Right lobe of liver (tissue), 6 donors: ENCODE measurements at regions not wholly inside any gene's neighbourhood (a gene's known extent, or its start where the extent isn't known, plus 50 kb on each side); places are given as distances from the start of the nearest gene placed in this dataset.

Experiments
- ATAC-seq, 4 donors: fragments of 200-7000 bp; cut with Tn5 transposase; one replicate each; pipeline ENCODE4 v1.9.1; 2020; ENCODE audit warnings: mild to moderate bottlenecking in 4 of 4, moderate library complexity in 4 of 4
- DNase-seq, 3 donors: peaks; one replicate each; pipeline ENCODE4 v3.0.0-alpha.2; 2020
- H3K27ac ChIP-seq, 3 donors: fragments of 200-600 bp; one replicate each; pipeline ENCODE4 v1.8.0; 2022
- H3K27me3 ChIP-seq, 2 donors: fragments of 200-600 bp; one replicate each; pipeline ENCODE4 v1.8.0; 2022
- H3K36me3 ChIP-seq, 4 donors: fragments of 200-600 bp; sonication (generic) in 1 of 4; one replicate each; pipeline versions ENCODE4 v1.5.1 to v1.8.0; 2017 to 2022; ENCODE audit warnings: control low read depth in 1 of 4
- H3K4me1 ChIP-seq, 4 donors: fragments of 200-600 bp; sonication (generic) in 1 of 4; one replicate each; pipeline versions ENCODE4 v1.5.1 to v1.8.0; 2017 to 2022; ENCODE audit warnings: control low read depth in 1 of 4
- H3K4me3 ChIP-seq, 3 donors: fragments of 200-600 bp; one replicate each; pipeline ENCODE4 v1.8.0; 2022
- H3K9me3 ChIP-seq, 4 donors: fragments of 200-600 bp; sonication (generic) in 1 of 4; one replicate each; pipeline versions ENCODE4 v1.5.1 to v1.8.0; 2017 to 2022; ENCODE audit warnings: control low read depth in 1 of 4
- CTCF ChIP-seq, 4 donors: fragments of 200-600 bp in 3 of 4; fragments of 450-650 bp in 1 of 4; IDR thresholded peaks; one replicate each; pipeline versions ENCODE4 v1.5.1 to v1.8.0; 2016 to 2022; ENCODE audit warnings: antibody characterized with exemption in 4 of 4, mild to moderate bottlenecking in 2 of 4
- POLR2A ChIP-seq: fragments of 450-650 bp; IDR thresholded peaks from one replicate; pipeline ENCODE4 v1.6.1; 2017; ENCODE audit warnings: antibody characterized with exemption, mild to moderate bottlenecking
- WGBS: methylation state at CpG from one replicate; pipeline ENCODE4 v1.1.6; 2018; ENCODE audit warnings: low coverage, low lambda C conversion rate; ENCODE audit not compliant: insufficient coverage; ENCODE audit errors: missing lambda C conversion rate; 5-methylcytosine and 5-hydroxymethylcytosine counted together
- intact Hi-C, 2 donors: fragments of 100-400 bp; cut with DNase I; formaldehyde crosslinking; loops; one replicate each; pipeline versions ENCODE4 v1.11.2 to v1.14.1; 2022
- donor health status: DM: no; HTN: yes; CAD: no.
- donor health status: DM: no; HTN: no; CAD: no.
- donor health status: DM: no; HTN: no; CAD: no.
- donor health status: DM: no; HTN: yes; CAD: no.
- donor health status: DM: no; HTN: yes; CAD: no.

- intact Hi-C loops, result no loop called here
- 59% methylated on average over 3 of the region's 3 CpGs for WGBS
Observed at GRCh38 chr9:115964710-115965347, 188.8 kb upstream of the PAPPA start.

DNA sequence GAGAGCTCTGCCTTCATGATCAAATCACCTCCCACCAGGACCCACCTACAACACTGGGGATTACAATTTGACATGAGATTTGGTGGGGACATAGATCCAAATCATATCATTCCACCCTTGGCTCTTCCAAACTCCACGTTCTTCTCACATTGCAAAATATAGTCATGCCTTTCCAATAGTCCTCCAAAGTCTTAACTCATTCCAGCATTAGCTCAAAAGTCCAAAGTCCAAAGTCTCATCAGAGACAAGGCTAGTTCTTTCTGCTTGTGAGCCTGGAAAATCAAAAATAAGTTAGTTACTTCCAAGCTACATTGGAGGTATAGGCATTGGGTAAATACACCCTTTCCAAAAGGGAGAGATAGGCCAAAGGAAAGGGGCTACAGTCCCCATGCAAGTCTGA is 186.9 kb upstream of the PAPPA start:
- 36% methylated on average over 1 of the region's 1 CpG for WGBS

More at GRCh38 chr9:115964710-115965347, 188.8 kb upstream of the PAPPA start:
- Histone ChIP-seq H3K9me3 (no peaks in the 10 kb centered on the region), H3K36me3 (no peaks in the 10 kb centered on the region), H3K4me1 (peaks cover 0 to 6% (median 0%) of the 10 kb centered on the region in 4 donors), H3K27me3 (no peaks in the 10 kb centered on the region), H3K4me3 (no peak overlapping the region), H3K27ac (no peak overlapping the region)
- DNase-seq, result no peak
- no peak for ATAC-seq
- TF ChIP-seq CTCF (IDR thresholded peaks at IDR 0.05), result no peak

DNA sequence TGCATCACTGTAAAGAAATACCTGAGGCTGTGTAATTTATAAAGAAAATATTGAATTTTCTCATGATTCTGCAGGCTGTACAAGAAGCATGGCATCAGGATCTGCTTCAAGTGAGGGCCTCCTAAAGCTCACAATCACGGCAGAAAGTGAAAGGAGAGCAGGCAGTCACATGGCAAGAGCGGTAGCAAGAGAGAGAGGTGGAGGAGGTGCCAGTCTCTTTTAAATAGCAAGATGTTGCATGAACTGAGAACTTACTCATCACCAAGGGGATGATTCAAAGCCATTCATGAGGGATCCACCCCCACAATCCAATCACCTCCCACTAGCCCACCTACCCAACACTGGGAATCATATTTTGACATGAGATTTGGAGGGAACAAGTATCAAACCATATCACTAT is 184.5 kb upstream of the PAPPA start:
- no peak overlapping the region for H3K27ac ChIP-seq
- intact Hi-C loops, result no loop called here
- DNase-seq (no peak), ATAC-seq (no peak)
- TF ChIP-seq POLR2A (no peak), CTCF (IDR thresholded peaks at IDR 0.05) (no peak)
- no peak overlapping the region for H3K4me3 ChIP-seq
- H3K27me3 ChIP-seq, result no peaks in the 10 kb centered on the region
- WGBS, result 68% methylated on average over 2 of the region's 2 CpGs
- peaks cover 0 to 6% (median 0%) of the 10 kb centered on the region in 4 donors for H3K4me1 ChIP-seq
- H3K9me3 ChIP-seq, result no peaks in the 10 kb centered on the region
- H3K36me3 ChIP-seq, result no peaks in the 10 kb centered on the region

More for the DNA sequence above, 186.9 kb upstream of the PAPPA start:
- TF ChIP-seq CTCF (IDR thresholded peaks at IDR 0.05) (no peak), POLR2A (no peak)
- H3K27me3 ChIP-seq, result no peaks in the 10 kb centered on the region
- no peaks in the 10 kb centered on the region for H3K9me3 ChIP-seq
- H3K4me3 ChIP-seq, result no peak overlapping the region
- no peaks in the 10 kb centered on the region for H3K36me3 ChIP-seq
- H3K27ac ChIP-seq, result no peak overlapping the region
- H3K4me1 ChIP-seq, result peaks cover 0 to 6% (median 0%) of the 10 kb centered on the region in 4 donors
- DNase-seq, result no peak
- peak in 2 of 4 donors; percentile 22 to 66 for ATAC-seq
- intact Hi-C loops, result no loop called here

GRCh38 chr9:115972362-115972761 is 181.2 kb upstream of the PAPPA start:
- ATAC-seq (no peak), DNase-seq (no peak)
- H3K27me3 ChIP-seq, result no peaks in the 10 kb centered on the region
- H3K9me3 ChIP-seq, result no peaks in the 10 kb centered on the region
- intact Hi-C loops, result no loop called here
- TF ChIP-seq CTCF (IDR thresholded peaks at IDR 0.05) (no peak), POLR2A (no peak)
- no peaks in the 10 kb centered on the region for H3K4me1 ChIP-seq
- H3K4me3 ChIP-seq, result no peak overlapping the region
- no peaks in the 10 kb centered on the region for H3K36me3 ChIP-seq
- no peak overlapping the region for H3K27ac ChIP-seq
